ENCODE measurements at regions not wholly inside any gene's neighbourhood (a gene's known extent, or its start where the extent isn't known, plus 50 kb on each side); places are given as distances from the start of the nearest gene placed in this dataset.
"Not testable (repeated sequence)": the region's sequence is repeated elsewhere in the genome, so short reads cannot be mapped to it uniquely, and the experiment has no call there.

GRCh38 chr6:25138233-25138933 lies 140.8 kb upstream of the CARMIL1 start:
- Histone ChIP-seq H3K36me3 (replicated peaks; ENCODE audit: insufficient read depth, low read depth) (no peaks in the 10 kb centered on the region), H3K4me3 (peak overlapping the region; percentile 37), H2AFZ (peak overlapping the region; percentile 75), H3K4me2 (peak overlapping the region; percentile 66), H3K27me3 (no peaks in the 10 kb centered on the region), H4K20me1 (ENCODE audit: insufficient read depth, poor library complexity, severe bottlenecking) (no peaks in the 10 kb centered on the region), H3K9me3 (ENCODE audit: low read depth) (peaks cover 5% of the 10 kb centered on the region), H3K27ac (peak overlapping the region; percentile 56), H3K79me2 (no peaks in the 10 kb centered on the region), H3K4me1 (ENCODE audit: insufficient read depth) (no peaks in the 10 kb centered on the region), H3K9me2 (replicated peaks; ENCODE audit: insufficient read depth) (no peaks in the 10 kb centered on the region)
- WGBS (ENCODE audit: low lambda C conversion rate, missing lambda C conversion rate), result 76% methylated on average over 7 of the region's 7 CpGs
- TF ChIP-seq EZH2phosphoT487 (IDR thresholded peaks at IDR 0.05; ENCODE audit: low read depth, severe bottlenecking, unreplicated experiment) (no peak), CTCF (IDR thresholded peaks at IDR 0.05; ENCODE audit: poor library complexity) (no peak), EZH2 (IDR thresholded peaks at IDR 0.05; ENCODE audit: borderline replicate concordance) (no peak)
- DNase-seq (ENCODE audit: low spot score), result peak; percentile 18

- 75% methylated on average over 2 of the region's 2 CpGs for WGBS (ENCODE audit: low lambda C conversion rate, missing lambda C conversion rate)
Observed at GRCh38 chr6:25138934-25139415, 140.2 kb upstream of the CARMIL1 start.

GRCh38 chr6:25139608-25140007 lies 139.6 kb upstream of the CARMIL1 start:
- not testable (repeated sequence) for H3K27ac ChIP-seq; H3K9me3 ChIP-seq (ENCODE audit: low read depth); H2AFZ ChIP-seq; H3K4me2 ChIP-seq; H4K20me1 ChIP-seq (ENCODE audit: insufficient read depth, poor library complexity, severe bottlenecking); H3K4me1 ChIP-seq (ENCODE audit: insufficient read depth); H3K36me3 ChIP-seq (replicated peaks; ENCODE audit: insufficient read depth, low read depth); H3K9me2 ChIP-seq (replicated peaks; ENCODE audit: insufficient read depth); DNase-seq (ENCODE audit: low spot score); H3K4me3 ChIP-seq; H3K27me3 ChIP-seq; H3K79me2 ChIP-seq
- 96% methylated on average over 34 of the region's 36 CpGs for WGBS (ENCODE audit: low lambda C conversion rate, missing lambda C conversion rate)

More at GRCh38 chr6:25138934-25139415, 140.2 kb upstream of the CARMIL1 start:
- peaks cover 5% of the 10 kb centered on the region for H3K9me3 ChIP-seq (ENCODE audit: low read depth)
- TF ChIP-seq EZH2 (IDR thresholded peaks at IDR 0.05; ENCODE audit: borderline replicate concordance) (no peak), CTCF (IDR thresholded peaks at IDR 0.05; ENCODE audit: poor library complexity) (no peak), EZH2phosphoT487 (IDR thresholded peaks at IDR 0.05; ENCODE audit: low read depth, severe bottlenecking, unreplicated experiment) (no peak)
- no peaks in the 10 kb centered on the region for H3K36me3 ChIP-seq (replicated peaks; ENCODE audit: insufficient read depth, low read depth)
- peak overlapping the region; percentile 56 for H3K27ac ChIP-seq
- peak overlapping the region; percentile 75 for H2AFZ ChIP-seq
- no peaks in the 10 kb centered on the region for H3K4me1 ChIP-seq (ENCODE audit: insufficient read depth)
- H3K4me2 ChIP-seq, result peak overlapping the region; percentile 66
- H4K20me1 ChIP-seq (ENCODE audit: insufficient read depth, poor library complexity, severe bottlenecking), result no peaks in the 10 kb centered on the region
- H3K9me2 ChIP-seq (replicated peaks; ENCODE audit: insufficient read depth), result no peaks in the 10 kb centered on the region
- DNase-seq (ENCODE audit: low spot score), result no peak
- no peaks in the 10 kb centered on the region for H3K27me3 ChIP-seq
- no peaks in the 10 kb centered on the region for H3K79me2 ChIP-seq
- peak overlapping the region; percentile 37 for H3K4me3 ChIP-seq

GRCh38 chr6:25142506-25142905 lies 136.7 kb upstream of the CARMIL1 start:
- H3K4me1 ChIP-seq (ENCODE audit: insufficient read depth), result no peaks in the 10 kb centered on the region
- no peaks in the 10 kb centered on the region for H3K9me2 ChIP-seq (replicated peaks; ENCODE audit: insufficient read depth)
- no peaks in the 10 kb centered on the region for H3K9me3 ChIP-seq (ENCODE audit: low read depth)
- H4K20me1 ChIP-seq (ENCODE audit: insufficient read depth, poor library complexity, severe bottlenecking), result no peaks in the 10 kb centered on the region
- TF ChIP-seq EZH2phosphoT487 (IDR thresholded peaks at IDR 0.05; ENCODE audit: low read depth, severe bottlenecking, unreplicated experiment), result no peak
- TF ChIP-seq CTCF (IDR thresholded peaks at IDR 0.05; ENCODE audit: poor library complexity), result no peak
- no peak for TF ChIP-seq EZH2 (IDR thresholded peaks at IDR 0.05; ENCODE audit: borderline replicate concordance)
- no peak overlapping the region for H3K27ac ChIP-seq
- H3K27me3 ChIP-seq, result no peaks in the 10 kb centered on the region
- no peak overlapping the region for H2AFZ ChIP-seq
- no peak overlapping the region for H3K4me2 ChIP-seq
- no peaks in the 10 kb centered on the region for H3K79me2 ChIP-seq
- no peak overlapping the region for H3K4me3 ChIP-seq
- no peaks in the 10 kb centered on the region for H3K36me3 ChIP-seq (replicated peaks; ENCODE audit: insufficient read depth, low read depth)
- 98% methylated on average over 2 of the region's 2 CpGs for WGBS (ENCODE audit: low lambda C conversion rate, missing lambda C conversion rate)
- no peak for DNase-seq (ENCODE audit: low spot score)

Measured in hepatocyte (in vitro differentiated cells).